ENCODE measurements at regions not wholly inside any gene's neighbourhood (a gene's known extent, or its start where the extent isn't known, plus 50 kb on each side); places are given as distances from the start of the nearest gene placed in this dataset.

GRCh38 chr9:24820196-24820595, 274.5 kb upstream of the IZUMO3 start:
- H3K27me3 ChIP-seq: no peaks in the 10 kb centered on the region
- no peaks in the 10 kb centered on the region for H3K36me3 ChIP-seq (ENCODE audit: low read depth, missing control alignments)
- no peaks in the 10 kb centered on the region for H3K9me3 ChIP-seq
- intact Hi-C loops (cut with DNase I; ENCODE audit: low total_unique reads): no loop called here
- no peak for TF ChIP-seq POLR2A (IDR thresholded peaks at IDR 0.05)
- no peak for TF ChIP-seq CTCF (IDR thresholded peaks at IDR 0.05)
- no peak overlapping the region for H3K4me3 ChIP-seq
- H3K27ac ChIP-seq: no peak overlapping the region
- 44 to 62% methylated on average over 1 of the region's 1 CpG for WGBS, 2 donors
- H3K4me1 ChIP-seq: no peaks in the 10 kb centered on the region
- DNase-seq: no peak

- H3K4me3 ChIP-seq: no peak overlapping the region
- no peaks in the 10 kb centered on the region for H3K36me3 ChIP-seq (ENCODE audit: low read depth, missing control alignments)
- no peak for DNase-seq
- H3K27me3 ChIP-seq: no peaks in the 10 kb centered on the region
- TF ChIP-seq CTCF (IDR thresholded peaks at IDR 0.05): no peak
- TF ChIP-seq POLR2A (IDR thresholded peaks at IDR 0.05): no peak
- no peaks in the 10 kb centered on the region for H3K9me3 ChIP-seq
- no peaks in the 10 kb centered on the region for H3K4me1 ChIP-seq
- intact Hi-C loops (cut with DNase I; ENCODE audit: low total_unique reads): no loop called here
- no peak overlapping the region for H3K27ac ChIP-seq
- 92 to 93% methylated on average over 2 of the region's 2 CpGs for WGBS, 2 donors
Observed at GRCh38 chr9:24817756-24818155, 272.1 kb upstream of the IZUMO3 start.

GRCh38 chr9:24816006-24816405, 270.3 kb upstream of the IZUMO3 start:
- Histone ChIP-seq H3K4me1 (no peaks in the 10 kb centered on the region), H3K36me3 (ENCODE audit: low read depth, missing control alignments) (no peaks in the 10 kb centered on the region), H3K4me3 (no peak overlapping the region), H3K9me3 (no peaks in the 10 kb centered on the region), H3K27ac (no peak overlapping the region), H3K27me3 (no peaks in the 10 kb centered on the region)
- 21 to 23% methylated on average over 1 of the region's 1 CpG for WGBS, 2 donors
- no peak for TF ChIP-seq CTCF (IDR thresholded peaks at IDR 0.05)
- no peak for TF ChIP-seq POLR2A (IDR thresholded peaks at IDR 0.05)
- intact Hi-C loops (cut with DNase I; ENCODE audit: low total_unique reads): no loop called here
- no peak for DNase-seq

- Histone ChIP-seq H3K27ac (no peak overlapping the region), H3K9me3 (no peaks in the 10 kb centered on the region), H3K27me3 (no peaks in the 10 kb centered on the region), H3K4me1 (no peaks in the 10 kb centered on the region), H3K4me3 (no peak overlapping the region), H3K36me3 (ENCODE audit: low read depth, missing control alignments) (no peaks in the 10 kb centered on the region)
- TF ChIP-seq POLR2A (IDR thresholded peaks at IDR 0.05): no peak
- no peak for TF ChIP-seq CTCF (IDR thresholded peaks at IDR 0.05)
- intact Hi-C loops (cut with DNase I; ENCODE audit: low total_unique reads): no loop called here
- 69 to 78% methylated on average over 3 of the region's 3 CpGs for WGBS, 2 donors
- DNase-seq: no peak
Observed at GRCh38 chr9:24801344-24801743, 255.6 kb upstream of the IZUMO3 start.

- no peak overlapping the region for H3K27ac ChIP-seq
- H3K36me3 ChIP-seq (ENCODE audit: low read depth, missing control alignments): no peaks in the 10 kb centered on the region
- 54 to 67% methylated on average over 2 of the region's 2 CpGs for WGBS, 2 donors
- no peak for DNase-seq
- H3K9me3 ChIP-seq: no peaks in the 10 kb centered on the region
- H3K4me3 ChIP-seq: no peak overlapping the region
- no peaks in the 10 kb centered on the region for H3K27me3 ChIP-seq
- no peak for TF ChIP-seq CTCF (IDR thresholded peaks at IDR 0.05)
- no peak for TF ChIP-seq POLR2A (IDR thresholded peaks at IDR 0.05)
- intact Hi-C loops (cut with DNase I; ENCODE audit: low total_unique reads): no loop called here
- no peaks in the 10 kb centered on the region for H3K4me1 ChIP-seq
Observed at GRCh38 chr9:24793787-24794186, 248.1 kb upstream of the IZUMO3 start.
